GM21717 (cell line): ENCODE measurements at regions not wholly inside any gene's neighbourhood (a gene's known extent, or its start where the extent isn't known, plus 50 kb on each side); places are given as distances from the start of the nearest gene placed in this dataset.

ENCODE experiments used
- ATAC-seq: cut with Tn5 transposase; IDR thresholded peaks from one replicate; pipeline ENCODE4 v1.9.1; 2021; ENCODE audit warnings: mild to moderate bottlenecking, moderate library complexity; ENCODE audit not compliant: unreplicated experiment

- ATAC-seq, result no peak
These were observed 66.7 kb upstream of the ZNF32 start for GRCh38 chr10:43715334-43715733.

- ATAC-seq, result no peak
These were observed 64.3 kb upstream of the ZNF32 start for GRCh38 chr10:43712821-43713584.

GRCh38 chr10:43710772-43711471 is 62.2 kb upstream of the ZNF32 start:
- ATAC-seq, result no peak

- ATAC-seq, result no peak
These were observed 59.6 kb upstream of the ZNF32 start for GRCh38 chr10:43708262-43708661.

- ATAC-seq, result no peak
These were observed 59.1 kb upstream of the ZNF32 start for GRCh38 chr10:43707770-43708169.

GRCh38 chr10:43706166-43706565 is 57.5 kb upstream of the ZNF32 start:
- no peak for ATAC-seq

- no peak for ATAC-seq
These were observed 54.6 kb upstream of the ZNF32 start for GRCh38 chr10:43703286-43703685.

GRCh38 chr10:43702936-43703281 is 54.2 kb upstream of the ZNF32 start:
- ATAC-seq, result no peak

- no peak for ATAC-seq
These were observed 53.7 kb upstream of the ZNF32 start for GRCh38 chr10:43702213-43702935.

GRCh38 chr10:43701295-43701694 is 52.6 kb upstream of the ZNF32 start:
- ATAC-seq, result no peak

GRCh38 chr10:43700306-43700705 is 51.6 kb upstream of the ZNF32 start:
- ATAC-seq, result no peak

GRCh38 chr10:43699516-43699915 is 50.8 kb upstream of the ZNF32 start:
- no peak for ATAC-seq
